ENCODE measurements at regions not wholly inside any gene's neighbourhood (a gene's known extent, or its start where the extent isn't known, plus 50 kb on each side); places are given as distances from the start of the nearest gene placed in this dataset.

DNA sequence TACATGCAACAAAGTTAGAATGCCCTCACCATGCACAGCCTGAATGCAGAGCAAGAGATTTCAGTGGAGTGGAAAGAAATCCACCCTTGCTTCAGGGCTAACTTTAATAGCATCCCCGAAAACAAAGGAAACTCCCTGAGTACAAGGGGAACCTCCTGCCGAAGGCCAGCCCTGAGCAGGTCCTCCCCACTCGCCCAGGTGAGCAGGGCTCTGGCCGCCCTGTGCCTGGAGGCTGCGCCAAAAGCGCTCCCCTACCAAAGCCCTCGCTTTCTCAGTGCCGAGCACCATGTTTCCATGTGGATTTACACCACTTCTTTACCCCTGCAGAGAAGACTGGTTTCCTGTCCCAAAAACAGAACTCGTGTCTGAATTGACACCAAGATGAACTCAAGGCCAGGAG, 61.9 kb upstream of the RPS6KA2 start:
- no peak for TF ChIP-seq GATA2 (IDR thresholded peaks at IDR 0.05; ENCODE audit: low read depth, low read length)
- no peak for TF ChIP-seq GATA3 (IDR thresholded peaks at IDR 0.05; ENCODE audit: low read depth, low read length)
